Embryonic facial prominence (tissue), 1 donor: ENCODE measurements at regions not wholly inside any gene's neighbourhood (a gene's known extent, or its start where the extent isn't known, plus 50 kb on each side); places are given as distances from the start of the nearest gene placed in this dataset.

Source experiments
- DNase-seq: peaks from one replicate; pipeline ENCODE4 v3.0.0-alpha.2; 2016; ENCODE audit errors: extremely low spot score

- DNase-seq, result no peak
These were observed 168.1 kb upstream of the DMRT1 start for GRCh38 chr9:673264-673965.

- no peak for DNase-seq
These were observed 167.5 kb upstream of the DMRT1 start for GRCh38 chr9:673966-674526.

- DNase-seq, result no peak
These were observed 165.7 kb upstream of the DMRT1 start for GRCh38 chr9:675697-676370.

- DNase-seq, result no peak
These were observed 164.6 kb upstream of the DMRT1 start for GRCh38 chr9:676780-677438.

- DNase-seq, result no peak
These were observed 163.9 kb upstream of the DMRT1 start for GRCh38 chr9:677461-678097.

- DNase-seq, result no peak
These were observed 162.6 kb upstream of the DMRT1 start for GRCh38 chr9:678897-679296.

GRCh38 chr9:679462-679861 lies 162.0 kb upstream of the DMRT1 start:
- DNase-seq, result no peak

- no peak for DNase-seq
These were observed 161.4 kb upstream of the DMRT1 start for GRCh38 chr9:680106-680505.

- DNase-seq, result no peak
These were observed 158.6 kb upstream of the DMRT1 start for GRCh38 chr9:682633-683508.

- DNase-seq, result no peak
These were observed 157.9 kb upstream of the DMRT1 start for GRCh38 chr9:683509-684021.

GRCh38 chr9:684054-684890 lies 157.2 kb upstream of the DMRT1 start:
- no peak for DNase-seq

GRCh38 chr9:684941-685340 lies 156.6 kb upstream of the DMRT1 start:
- peak; percentile 73 for DNase-seq

- no peak for DNase-seq
These were observed 155.1 kb upstream of the DMRT1 start for GRCh38 chr9:686321-686813.

- no peak for DNase-seq
These were observed 154.3 kb upstream of the DMRT1 start for GRCh38 chr9:687034-687785.

- no peak for DNase-seq
These were observed 153.5 kb upstream of the DMRT1 start for GRCh38 chr9:687994-688393.

- no peak for DNase-seq
These were observed 150.9 kb upstream of the DMRT1 start for GRCh38 chr9:690517-691111.

- no peak for DNase-seq
These were observed 149.6 kb upstream of the DMRT1 start for GRCh38 chr9:691825-692400.

- no peak for DNase-seq
These were observed 148.8 kb upstream of the DMRT1 start for GRCh38 chr9:692636-693129.
